ENCODE measurements at regions not wholly inside any gene's neighbourhood (a gene's known extent, or its start where the extent isn't known, plus 50 kb on each side); places are given as distances from the start of the nearest gene placed in this dataset.

DNA sequence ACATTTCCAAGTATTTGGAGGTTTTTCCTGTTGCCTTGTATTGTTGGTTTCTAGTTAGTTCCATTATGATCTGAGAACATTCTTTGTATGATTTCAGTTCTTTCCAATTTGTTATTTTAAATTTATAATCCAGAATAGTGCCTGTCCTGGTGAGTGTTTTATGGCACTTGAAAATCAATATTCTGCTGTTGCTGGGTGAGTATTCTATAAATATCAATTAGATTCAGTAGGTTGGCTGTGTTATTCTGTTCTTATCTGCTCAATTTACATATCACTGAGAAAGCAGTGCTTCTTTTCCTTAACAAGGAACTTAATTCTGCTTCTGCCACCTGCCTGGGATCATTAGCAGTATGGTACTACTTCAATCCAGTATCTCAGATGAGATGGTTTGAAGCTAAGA is 123.5 kb downstream of the SNX19 start:
- DNase-seq (ENCODE audit: low read depth, low spot score), result no peak

DNA sequence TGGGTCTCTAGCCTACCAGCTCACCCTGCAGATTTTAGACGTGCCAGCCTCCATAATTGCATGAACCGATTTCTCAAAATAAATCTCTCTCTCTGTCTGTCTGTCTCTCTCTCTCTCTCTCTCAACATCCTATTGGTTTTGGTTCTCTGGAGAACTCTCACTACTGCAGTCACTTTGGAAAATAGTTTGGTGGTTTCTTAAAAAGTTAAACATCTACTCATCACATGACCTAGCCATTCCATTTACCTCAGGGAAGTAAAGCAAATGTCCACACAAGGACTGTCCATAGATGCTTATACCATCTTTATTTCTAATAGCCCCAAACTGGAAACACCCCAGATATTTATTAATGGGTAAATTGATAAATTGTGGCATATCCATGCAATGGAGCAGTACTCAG is 119.5 kb downstream of the SNX19 start:
- DNase-seq (ENCODE audit: low read depth, low spot score), result no peak

DNA sequence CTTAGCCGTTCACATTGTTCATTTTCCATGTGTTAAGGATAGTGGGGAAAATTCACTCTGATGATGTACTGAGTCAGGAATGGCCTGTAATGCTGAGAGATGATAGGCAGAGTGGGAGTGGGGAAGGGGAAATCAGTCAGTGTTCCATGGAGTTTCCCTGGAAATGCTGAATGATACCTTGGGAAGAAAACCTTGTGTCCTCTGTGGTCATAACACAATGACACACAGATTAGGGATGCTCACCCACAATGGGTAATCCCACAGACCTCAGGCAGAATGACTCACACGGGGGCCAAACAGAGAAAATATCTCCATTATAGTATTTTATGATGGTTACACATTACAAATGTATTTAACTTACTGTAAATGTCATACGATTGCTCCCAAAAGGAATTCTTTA is 118.0 kb downstream of the SNX19 start:
- no peak for DNase-seq (ENCODE audit: low read depth, low spot score)

DNA sequence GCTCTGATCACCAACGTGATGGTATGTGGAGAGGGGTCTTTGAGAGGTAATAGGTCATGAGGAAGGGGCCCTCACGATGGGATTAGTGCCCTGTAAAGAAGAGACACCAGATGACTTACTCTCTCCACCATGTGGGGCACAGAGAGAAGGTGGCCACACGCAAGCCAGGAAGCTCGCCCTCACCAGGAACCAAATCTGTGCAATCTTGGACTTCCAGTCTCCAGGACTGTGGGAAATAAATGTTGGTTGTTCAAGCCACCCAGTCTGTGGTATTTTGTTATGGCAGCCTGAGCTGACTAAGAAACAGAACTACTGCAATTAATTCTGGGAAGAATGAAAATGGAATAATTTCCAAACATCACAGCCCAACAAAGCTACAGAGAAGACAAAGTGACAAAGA is 117.5 kb downstream of the SNX19 start:
- no peak for DNase-seq (ENCODE audit: low read depth, low spot score)

DNA sequence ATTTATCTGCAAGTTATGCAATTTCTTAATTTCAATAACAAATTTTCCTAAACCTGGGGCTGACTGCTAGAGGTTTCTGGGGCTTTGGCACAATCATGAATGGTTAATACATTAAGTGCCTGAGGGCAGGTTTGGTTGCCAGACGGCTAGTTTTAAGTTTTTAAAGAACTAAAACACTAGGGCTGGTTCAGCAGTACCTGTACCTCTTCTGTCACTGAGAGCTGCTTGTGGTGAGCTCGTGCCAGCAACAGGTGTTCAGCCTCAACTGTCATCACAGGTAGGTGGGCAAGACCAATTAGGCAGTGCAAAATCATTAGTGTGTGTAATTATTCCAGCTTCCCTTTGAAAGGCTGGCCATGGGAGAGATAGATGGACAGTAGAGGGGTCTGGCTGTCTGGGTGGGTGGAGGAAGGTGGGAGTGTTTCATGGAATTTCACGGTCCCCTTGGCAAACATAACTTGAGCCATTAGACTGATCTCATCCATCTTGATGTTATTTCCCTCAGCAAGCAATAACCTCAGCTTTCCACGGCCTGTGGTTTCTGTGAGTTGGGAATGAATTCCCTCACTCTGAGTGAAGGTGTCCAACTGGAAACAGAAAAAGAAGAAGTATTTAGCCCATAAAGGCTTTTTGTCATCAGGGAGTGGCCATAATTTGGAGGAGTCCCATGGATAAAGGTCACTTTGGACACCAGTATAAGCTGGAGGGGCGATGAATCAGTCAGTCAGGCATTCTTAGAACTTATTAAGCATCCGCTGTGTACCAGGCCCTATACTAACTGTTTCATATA is 114.8 kb downstream of the SNX19 start:
- DNase-seq (ENCODE audit: low read depth, low spot score), result no peak

DNA sequence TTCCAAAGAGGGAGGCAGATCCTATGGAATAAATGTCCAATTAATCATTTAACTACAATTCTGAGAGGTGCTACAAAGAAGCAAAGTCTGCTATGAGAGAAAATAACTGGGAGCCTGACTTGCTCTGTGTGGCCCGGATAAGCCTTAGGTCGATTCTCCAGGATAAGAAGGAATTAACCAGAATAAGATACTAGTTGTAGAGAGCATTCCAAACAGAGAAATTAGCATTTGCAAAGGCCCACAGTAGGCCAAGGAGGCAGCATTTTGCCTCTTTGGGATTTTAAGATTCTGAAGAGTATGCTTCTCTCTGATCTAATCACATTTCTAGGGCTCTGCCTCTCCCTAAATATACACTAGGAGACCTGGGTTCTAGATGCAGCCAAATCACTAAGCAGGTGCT is 113.7 kb downstream of the SNX19 start:
- no peak for DNase-seq (ENCODE audit: low read depth, low spot score)

DNA sequence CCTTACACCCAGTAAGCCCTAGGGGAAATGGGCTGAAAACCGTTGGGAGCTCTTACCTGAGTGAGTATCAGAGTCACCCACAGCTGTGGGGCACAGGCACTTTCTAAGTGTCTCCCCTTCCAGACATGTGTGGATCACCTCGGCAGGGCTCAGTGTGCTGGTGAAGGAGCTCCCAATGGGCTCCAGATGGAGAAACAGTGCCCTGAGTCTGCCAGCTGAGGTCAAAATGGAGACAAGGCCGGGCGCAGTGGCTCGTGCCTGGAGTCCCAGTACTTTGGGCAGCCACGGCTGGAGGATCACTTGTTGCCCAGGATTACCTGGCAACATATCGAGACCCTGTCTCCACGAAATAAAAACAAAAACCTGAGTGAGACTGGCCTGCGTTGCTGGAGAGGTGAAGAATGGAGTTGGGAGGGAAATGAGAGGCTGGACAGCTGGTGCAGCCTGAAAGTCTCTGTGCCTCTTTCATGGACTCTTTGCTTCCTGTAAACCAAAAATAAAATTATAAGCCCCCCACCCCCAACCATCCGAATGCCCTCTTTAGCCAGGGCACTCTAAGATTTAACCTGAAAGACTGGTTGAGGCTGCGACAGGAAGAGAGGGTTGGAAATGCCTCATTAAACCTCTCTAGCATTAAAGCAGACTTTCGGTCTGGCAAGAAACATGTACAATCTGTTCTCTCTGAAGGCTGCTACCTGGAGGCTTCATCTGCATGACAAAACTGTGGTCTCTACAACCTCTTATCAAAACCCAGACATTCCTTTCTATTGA is 111.8 kb downstream of the SNX19 start:
- no peak for DNase-seq (ENCODE audit: low read depth, low spot score)

DNA sequence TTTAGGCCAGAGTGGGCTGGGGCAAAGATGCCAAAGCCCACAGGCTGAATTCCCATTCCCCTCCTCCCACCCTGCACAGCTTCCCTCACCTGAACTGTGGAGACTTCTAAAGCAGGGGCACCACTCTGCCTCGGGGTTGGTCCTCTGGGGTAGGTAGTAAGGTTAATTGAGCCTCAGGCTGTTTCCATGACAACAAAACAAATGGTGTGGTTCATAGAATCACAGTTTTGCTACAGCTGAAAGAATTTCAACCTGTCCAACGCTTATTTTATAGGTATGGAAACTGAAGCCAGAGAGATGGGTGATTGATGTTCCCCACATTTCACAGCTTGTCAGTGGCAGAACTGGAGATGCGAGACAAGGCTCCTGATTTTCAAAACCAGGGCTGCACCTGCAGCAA is 109.5 kb downstream of the SNX19 start:
- DNase-seq (ENCODE audit: low read depth, low spot score), result no peak

DNA sequence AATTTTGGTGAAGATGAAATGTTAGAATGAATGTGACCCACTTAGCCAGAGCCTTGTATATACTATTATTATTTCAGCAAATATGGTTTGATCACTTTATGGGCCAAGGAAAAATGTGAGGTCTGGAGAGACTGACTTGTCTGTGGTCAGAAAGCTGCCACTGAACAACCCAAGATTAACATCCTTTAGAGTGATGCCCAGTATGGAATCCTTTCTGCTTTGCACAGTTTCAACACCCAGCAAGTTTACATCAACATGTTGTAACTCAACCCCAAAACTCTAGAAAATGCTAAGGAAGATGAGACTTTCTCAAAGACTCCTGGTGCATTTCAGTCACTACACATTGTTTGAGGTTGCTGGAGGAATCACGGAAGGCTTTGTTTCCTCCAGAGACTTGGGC is 107.7 kb downstream of the SNX19 start:
- no peak for DNase-seq (ENCODE audit: low read depth, low spot score)

DNA sequence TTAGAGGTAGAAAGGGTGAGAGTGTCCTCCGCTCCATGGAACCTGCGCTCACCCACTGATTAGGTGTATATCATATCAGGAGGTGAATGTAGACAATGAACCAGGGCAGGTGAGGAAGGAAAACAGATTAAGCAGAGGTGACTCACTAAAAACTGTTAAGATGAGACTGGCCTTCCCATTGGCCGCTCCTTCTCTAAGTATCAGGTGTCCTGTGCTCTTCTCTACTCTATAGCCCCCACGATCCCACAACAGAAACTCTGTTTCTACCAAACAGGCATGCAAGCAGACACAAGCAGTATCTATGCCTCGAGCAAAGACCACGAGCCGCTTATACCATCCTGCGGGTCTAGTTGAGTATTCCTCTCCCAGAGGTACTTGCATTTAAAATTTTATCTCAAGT is 103.1 kb downstream of the SNX19 start:
- DNase-seq (ENCODE audit: low read depth, low spot score), result no peak

DNA sequence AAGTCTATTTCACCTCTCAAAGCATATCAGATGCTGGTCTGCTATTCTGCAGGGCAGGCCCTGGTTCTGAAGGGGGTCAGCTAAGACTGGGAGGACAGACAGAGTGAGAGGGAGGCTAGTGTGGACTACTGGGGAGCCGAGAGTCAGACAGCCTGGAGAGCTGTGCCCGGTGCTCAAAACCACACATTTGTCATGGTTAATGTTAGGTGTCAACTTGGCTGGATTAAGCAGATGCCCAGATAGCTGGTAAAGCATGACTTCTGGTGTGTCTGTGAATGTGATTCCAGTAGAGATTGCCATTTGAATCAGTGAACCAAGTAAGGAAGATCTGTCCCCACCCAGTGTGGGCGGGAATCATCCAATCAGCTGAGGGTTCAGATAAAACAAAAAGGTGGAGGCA is 102.6 kb downstream of the SNX19 start:
- no peak for DNase-seq (ENCODE audit: low read depth, low spot score)

DNA sequence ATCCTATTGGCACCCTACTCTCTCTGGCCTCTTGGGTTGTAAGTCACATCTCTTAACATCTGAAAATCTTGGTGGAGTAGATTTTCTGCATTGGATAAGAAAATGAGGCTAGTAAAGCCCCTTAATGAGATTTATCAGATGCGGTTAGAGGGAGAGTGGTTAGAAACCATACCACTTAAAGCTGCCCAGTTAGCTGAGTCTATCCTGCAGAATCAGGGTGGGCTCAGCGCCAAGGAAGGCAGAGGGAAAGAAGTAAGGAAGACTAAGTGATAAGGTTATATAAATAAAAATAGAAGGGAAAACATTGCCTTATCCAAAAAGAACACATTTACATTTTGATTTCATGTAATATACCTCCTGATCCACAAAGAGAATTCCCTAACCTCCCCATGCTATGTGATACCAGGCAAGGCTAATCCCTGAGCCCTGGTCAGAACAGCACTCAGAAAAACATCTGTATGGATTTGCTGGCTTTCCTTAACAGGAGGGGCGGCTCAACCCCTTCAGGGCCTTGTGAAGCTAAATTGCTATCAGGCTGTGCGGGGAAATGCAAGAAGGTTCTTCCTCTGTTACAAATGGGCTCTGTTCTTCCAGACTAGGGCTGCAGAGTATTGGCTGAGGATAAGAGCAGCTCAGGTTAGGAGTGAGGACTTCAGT is 101.7 kb downstream of the SNX19 start:
- DNase-seq (ENCODE audit: low read depth, low spot score), result no peak

DNA sequence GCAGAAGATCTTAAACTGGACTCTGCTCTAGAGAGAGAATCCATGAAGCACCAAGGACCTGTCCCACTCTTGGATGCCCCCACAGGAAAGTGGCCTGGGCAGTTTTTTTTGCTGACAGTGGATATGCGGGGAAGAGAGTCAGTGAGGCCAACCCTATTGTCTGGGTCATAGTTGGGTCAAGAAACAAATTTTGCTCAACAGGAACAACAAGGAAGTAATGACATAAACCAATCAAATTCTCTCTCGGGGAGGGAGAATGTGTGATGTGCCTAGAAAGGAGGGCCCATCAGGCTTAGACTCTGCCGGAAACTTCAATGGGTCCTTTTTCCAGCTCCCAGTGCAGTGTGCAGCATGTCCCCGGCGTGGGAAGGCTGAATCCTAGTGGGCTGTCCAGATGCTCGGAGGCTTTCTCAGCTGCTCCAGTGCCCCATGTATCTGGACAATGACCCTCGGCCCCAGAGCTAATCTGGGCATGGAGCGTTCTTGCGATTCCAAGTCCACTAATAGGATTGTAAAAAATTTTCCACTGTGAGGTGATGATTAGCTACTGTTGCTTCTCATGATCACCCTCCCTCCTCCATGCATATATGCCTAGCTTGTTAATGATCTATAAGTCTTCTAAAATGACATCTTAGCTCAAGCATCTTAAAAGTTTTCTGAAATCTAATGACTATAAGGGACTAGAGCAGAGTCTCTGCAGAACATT is 101.0 kb downstream of the SNX19 start:
- DNase-seq (ENCODE audit: low read depth, low spot score), result no peak

DNA sequence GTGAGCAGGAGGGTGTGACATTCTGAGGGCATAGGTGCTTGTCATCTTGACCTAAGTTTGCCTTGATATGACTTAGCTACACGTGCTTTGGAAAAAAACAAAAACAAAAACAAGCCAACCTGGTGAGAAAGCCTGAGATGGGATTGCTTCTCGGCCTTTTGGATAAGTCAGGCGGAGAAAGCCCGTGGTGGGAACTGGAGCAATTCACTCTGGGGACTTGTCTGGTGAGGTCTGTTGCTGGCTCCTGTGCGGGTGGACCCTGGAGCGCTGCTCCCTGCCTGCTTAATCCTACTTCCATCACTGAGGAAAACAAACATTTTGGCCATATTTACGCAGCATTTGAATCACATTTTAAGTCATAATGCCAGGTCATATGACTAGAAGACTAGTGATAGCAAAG is 100.3 kb downstream of the SNX19 start:
- DNase-seq (ENCODE audit: low read depth, low spot score), result no peak

DNA sequence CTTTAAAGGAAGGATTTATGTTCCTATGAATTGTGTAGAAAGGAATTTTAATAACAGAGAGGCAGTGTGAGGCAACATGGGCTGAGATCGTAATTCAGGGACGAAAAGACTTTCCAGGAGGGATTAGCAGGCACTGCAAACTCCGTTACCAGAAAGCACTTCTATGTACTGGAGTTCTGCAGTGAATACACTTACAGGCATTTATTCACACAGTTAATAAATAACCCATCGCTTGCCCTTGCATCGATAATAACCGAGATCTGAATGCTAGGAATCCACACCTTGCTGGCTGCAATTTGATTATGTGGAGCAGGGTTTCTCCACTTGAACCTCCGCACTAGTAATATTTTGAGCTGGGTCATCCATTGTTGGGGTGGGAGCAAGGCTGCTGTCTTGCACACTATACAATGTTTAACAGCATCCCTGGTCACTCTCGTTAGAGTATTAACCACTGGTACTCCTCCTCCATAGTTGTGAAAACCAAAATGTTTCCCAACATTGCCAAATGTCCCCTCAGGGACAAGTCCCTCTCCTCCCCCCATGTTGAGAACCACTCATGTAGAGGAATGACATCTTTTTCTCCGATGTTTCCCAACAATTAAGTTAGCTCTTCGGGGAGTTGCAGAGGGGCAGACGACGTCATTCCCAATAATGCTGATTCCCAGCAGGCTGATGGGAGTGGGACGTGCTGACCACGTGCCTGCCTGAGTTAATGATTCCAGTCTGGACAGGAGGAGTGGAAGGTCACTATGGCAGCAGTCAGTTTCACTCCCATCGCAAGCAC is 99.5 kb downstream of the SNX19 start:
- no peak for DNase-seq (ENCODE audit: low read depth, low spot score)

DNA sequence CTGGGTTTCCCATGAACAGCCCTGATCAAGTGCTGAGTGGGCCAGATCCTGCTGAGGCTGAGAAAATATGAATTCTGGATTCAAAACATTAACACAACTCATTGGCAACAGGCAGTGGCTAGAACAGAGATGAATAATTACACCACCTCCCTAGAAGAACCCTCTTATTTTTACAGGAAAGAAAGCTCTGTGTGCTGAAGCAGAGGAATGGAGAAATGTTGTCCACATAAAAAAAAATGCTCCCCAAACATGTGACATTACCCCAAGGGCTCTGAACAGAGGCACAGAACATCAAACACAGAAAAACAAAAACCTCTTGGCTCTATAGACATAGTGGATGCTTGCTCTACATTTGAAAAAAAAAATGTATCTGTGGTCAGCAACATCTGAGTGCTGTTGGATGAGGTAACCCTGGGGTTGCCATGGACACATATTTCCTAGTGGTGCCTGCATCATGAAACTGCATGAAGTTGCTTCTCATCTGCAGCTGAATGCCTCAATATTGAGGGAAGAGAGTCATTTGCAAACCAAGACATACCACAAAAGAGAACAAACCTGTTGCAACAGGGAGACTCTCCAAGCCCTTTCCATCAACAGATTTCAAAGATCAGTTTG is 98.8 kb downstream of the SNX19 start:
- no peak for DNase-seq (ENCODE audit: low read depth, low spot score)

DNA sequence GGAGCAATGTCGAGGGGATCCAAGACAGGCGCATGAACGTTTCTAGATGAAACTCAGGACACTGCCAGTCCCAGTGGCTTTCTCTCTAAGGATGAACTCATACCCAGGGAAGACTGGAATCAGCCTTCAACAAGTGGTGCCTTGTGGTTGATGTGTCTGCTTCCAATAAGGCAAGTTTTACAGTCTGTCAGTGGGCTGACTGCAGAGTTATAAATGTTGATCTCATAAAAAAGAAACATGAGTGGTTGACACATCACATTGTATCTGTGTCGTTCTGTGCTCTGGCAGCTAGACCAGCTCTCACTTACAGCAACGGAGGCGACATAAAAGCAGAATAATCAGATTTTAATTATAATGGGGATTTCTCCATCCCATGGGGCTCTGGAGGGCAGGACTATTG is 96.7 kb downstream of the SNX19 start:
- no peak for DNase-seq (ENCODE audit: low read depth, low spot score)
